Epithelial cell of prostate (primary cell): ENCODE measurements at regions not wholly inside any gene's neighbourhood (a gene's known extent, or its start where the extent isn't known, plus 50 kb on each side); places are given as distances from the start of the nearest gene placed in this dataset.

ENCODE experiments used
- DNase-seq: peaks from one replicate; pipeline ENCODE4 v3.0.0-alpha.2; 2011; ENCODE audit warnings: low read depth, low spot score
- H3K27ac ChIP-seq: fragments of 450-650 bp; 2 replicates; pipeline ENCODE4 v1.5.1; 2017; ENCODE audit warnings: mild to moderate bottlenecking

- no peak for DNase-seq
- no peak overlapping the region for H3K27ac ChIP-seq
Measured at GRCh38 chrX:150161193-150161592, 201.9 kb upstream of the MAMLD1 start.

DNA sequence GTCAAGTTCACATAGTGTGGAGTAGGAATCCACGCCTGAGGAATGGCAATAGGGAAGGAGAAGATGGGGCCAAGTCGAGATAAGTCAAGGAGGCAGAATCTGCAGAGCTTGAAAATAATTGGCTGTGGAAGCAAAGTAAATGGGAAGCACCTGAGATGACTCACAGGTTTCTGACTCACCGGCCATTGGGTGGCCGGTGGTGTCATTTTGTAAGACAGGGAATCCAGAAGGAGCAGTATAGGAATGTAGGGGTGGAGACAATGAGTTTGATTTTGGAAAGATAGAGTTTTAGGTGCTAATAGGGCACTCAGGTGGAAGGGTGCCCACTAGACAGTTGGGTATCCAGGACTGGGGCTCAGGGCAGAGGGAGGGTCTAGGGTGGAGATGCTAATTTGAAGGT lies 201.0 kb upstream of the MAMLD1 start:
- no peak for DNase-seq
- H3K27ac ChIP-seq, result no peak overlapping the region

GRCh38 chrX:150163221-150163930 lies 199.7 kb upstream of the MAMLD1 start:
- H3K27ac ChIP-seq, result no peak overlapping the region
- DNase-seq, result no peak

GRCh38 chrX:150163956-150164726 lies 199.0 kb upstream of the MAMLD1 start:
- no peak overlapping the region for H3K27ac ChIP-seq
- no peak for DNase-seq

GRCh38 chrX:150164971-150165600 lies 198.0 kb upstream of the MAMLD1 start:
- H3K27ac ChIP-seq, result no peak overlapping the region
- DNase-seq, result no peak

DNA sequence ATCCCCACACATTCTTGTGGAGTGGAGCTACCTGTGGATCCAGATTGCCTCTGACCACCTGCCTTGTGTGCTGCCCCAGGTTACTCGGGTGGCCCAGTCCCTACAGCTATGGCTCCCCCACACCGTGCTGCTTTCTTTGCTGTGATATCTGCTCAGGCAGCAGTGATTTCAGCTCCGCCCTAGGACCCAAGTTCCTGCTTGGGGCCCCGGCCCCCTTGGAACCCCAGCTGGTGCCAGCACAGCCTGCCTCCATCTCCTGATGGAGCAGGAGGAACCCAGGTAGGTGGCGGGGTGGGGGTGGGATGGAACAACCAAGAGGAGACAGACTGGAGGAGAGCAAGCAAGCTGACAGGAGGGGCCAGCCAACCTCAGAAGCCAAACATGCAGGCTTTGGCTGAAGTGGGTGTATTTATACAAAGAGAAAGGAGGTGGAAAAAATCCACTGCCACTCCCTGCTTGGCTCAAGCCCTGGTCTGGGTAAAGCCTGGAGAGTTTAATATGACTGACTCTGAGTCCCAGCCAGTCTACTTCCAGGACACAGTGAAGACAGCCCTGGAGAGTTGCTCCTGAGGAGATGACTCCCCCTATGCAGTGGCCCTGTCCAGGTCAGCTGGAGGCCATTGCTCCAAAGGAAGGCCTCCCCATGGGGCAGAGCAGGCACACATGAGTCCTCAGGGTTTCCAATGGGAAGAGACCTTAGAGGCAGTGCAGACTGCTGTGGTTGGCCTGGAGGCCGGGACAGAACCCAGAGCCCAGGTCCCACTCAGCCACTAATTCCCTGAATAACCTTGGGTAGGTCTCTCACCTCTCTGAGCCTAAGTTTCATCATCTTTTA lies 197.1 kb upstream of the MAMLD1 start:
- no peak for DNase-seq

DNA sequence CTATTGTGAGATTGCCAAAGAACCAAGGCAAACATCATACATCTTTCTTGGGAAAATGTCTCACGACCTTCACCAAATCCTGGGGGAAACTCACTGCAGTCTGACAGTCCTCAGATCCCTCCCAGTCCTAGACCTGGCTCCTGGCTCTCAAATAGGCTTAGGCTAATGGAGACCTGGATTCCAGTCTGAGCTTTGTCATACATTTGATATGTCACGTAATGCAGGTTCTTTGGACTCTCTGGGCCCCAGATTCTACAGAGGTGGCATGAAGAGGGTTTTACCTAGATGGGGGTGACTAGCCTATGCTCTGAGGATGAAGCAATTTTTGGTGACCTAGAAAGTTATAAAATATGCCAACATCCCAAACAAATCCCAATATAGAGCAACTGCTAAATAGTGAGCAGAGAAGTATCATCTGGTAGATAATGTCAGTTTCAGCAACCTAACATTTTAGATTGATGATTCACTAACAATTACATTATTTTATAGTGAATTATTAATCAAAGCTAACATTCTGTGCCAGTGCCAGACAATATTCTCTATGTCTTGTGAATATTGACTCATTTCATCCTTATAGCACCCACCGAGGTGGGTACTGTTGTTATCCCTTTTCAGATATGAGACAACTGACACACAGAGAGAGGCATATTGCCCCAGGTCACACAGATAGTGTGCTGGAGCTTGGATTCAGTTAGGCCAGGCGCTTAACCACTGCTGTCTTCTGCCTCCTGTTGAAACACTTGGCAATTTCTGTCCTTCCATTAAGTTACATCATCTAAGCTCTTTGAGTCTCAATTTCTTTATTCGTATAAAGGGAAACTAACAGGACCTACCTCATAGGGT lies 195.4 kb upstream of the MAMLD1 start:
- H3K27ac ChIP-seq, result no peak overlapping the region
- no peak for DNase-seq

More for the DNA sequence above, 197.1 kb upstream of the MAMLD1 start:
- H3K27ac ChIP-seq, result no peak overlapping the region

DNA sequence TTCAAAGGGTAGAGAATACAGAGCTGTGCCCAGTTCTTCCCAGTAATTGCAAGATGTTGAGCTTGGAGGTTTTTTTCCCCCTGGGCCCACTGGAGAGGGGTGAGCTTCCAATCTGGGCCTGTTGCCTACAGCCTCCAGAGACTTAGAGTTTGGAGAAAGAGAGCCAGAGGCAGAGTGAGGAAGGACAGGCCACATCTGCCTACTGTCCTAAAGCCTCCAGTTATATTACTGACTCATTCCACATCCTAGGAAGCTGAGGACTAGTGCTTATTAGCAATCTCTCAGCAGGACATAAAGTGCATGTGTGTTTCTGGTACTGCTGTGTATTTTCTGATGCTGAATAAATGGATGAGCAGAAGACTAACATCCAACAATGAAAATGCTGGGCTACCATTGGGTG lies 181.0 kb upstream of the MAMLD1 start:
- DNase-seq, result no peak
- no peak overlapping the region for H3K27ac ChIP-seq

GRCh38 chrX:150184491-150184890 lies 178.6 kb upstream of the MAMLD1 start:
- no peak overlapping the region for H3K27ac ChIP-seq
- no peak for DNase-seq

DNA sequence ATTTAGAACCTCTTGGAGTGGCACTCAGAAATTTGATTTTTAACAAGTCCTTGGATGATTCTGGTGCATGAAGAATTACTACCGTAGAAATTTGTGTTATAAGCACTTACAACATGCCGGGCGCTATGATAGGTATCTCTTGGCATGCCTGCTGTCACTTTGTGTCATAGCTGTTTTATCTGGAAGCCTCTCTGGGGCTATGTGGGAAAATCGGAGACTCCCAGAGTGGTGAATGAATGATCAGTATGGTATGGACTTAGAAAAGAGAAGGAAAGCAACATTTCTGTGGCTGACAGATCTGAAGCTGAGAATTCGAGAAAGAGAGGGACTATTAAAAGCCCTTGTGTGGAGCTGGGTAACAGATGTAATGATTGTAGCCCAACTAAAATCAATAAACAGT lies 177.4 kb upstream of the MAMLD1 start:
- DNase-seq, result no peak
- H3K27ac ChIP-seq, result no peak overlapping the region

DNA sequence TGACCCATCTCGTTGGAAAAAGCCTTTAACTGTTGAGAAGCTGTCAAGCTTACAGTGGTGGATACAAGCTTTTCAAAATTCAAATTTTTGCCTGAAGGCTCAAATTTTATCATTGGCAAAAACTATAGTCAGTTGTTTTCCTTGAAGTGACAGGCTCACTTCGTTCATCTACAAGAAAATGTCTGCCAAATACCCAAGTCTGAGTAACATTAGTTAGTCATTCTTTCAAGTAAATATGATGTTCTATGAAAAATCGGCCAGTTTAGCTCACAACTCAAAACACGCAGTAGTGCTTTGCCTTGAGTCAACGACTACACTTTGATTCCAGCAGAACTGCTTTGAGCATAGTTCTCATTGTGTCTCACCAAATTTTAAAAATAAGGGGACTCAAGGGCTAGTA lies 170.3 kb upstream of the MAMLD1 start:
- no peak for DNase-seq
- H3K27ac ChIP-seq, result no peak overlapping the region

- DNase-seq, result no peak
- no peak overlapping the region for H3K27ac ChIP-seq
Measured at GRCh38 chrX:150196285-150196684, 166.8 kb upstream of the MAMLD1 start.

- no peak overlapping the region for H3K27ac ChIP-seq
- DNase-seq, result no peak
Measured at GRCh38 chrX:150197388-150197787, 165.7 kb upstream of the MAMLD1 start.

DNA sequence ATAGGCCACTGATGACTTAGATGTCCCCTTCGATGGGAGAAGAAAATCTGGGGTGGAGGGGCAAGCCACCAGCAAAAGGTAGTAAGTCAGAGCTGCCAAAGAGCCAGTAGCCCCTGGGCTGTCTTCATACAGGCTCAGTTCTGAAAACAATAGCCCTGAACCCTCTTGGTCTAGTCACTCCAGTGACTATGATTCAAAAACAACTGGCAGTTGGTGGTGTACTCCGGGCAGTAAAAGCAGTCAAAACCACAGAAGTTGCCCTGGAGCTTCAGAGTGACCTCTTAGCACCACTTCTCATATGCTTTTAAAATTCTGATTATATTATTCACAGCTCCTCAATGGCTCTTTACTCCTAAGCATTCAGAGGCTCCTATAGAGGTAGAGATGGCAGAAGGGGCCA lies 164.3 kb upstream of the MAMLD1 start:
- no peak for DNase-seq
- no peak overlapping the region for H3K27ac ChIP-seq

DNA sequence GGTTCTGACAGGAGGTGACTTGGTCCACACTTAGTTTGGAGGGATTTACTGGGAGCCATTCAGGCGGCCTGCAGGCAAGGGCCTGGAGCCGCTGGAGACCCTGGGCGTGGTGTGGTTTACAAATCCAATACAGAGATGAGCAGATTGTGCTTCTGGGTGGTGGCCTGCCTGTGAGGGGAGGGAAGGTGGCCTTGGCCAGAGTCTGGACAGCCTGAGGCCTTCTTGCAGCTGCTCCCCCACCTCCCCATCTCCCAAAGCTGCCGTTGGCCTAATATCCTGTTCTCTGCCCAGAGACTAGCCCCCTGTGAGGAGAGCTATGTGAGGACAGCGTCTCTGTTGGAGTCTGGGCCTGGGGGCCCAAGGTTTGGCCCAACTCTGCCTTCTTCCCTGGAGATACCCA lies 163.9 kb upstream of the MAMLD1 start:
- DNase-seq, result no peak
- H3K27ac ChIP-seq, result no peak overlapping the region

- no peak for DNase-seq
- H3K27ac ChIP-seq, result no peak overlapping the region
Measured at GRCh38 chrX:150199803-150200202, 163.3 kb upstream of the MAMLD1 start.

- H3K27ac ChIP-seq, result peak overlapping the region; percentile 24
- DNase-seq, result no peak
Measured at GRCh38 chrX:150200361-150200760, 162.8 kb upstream of the MAMLD1 start.

DNA sequence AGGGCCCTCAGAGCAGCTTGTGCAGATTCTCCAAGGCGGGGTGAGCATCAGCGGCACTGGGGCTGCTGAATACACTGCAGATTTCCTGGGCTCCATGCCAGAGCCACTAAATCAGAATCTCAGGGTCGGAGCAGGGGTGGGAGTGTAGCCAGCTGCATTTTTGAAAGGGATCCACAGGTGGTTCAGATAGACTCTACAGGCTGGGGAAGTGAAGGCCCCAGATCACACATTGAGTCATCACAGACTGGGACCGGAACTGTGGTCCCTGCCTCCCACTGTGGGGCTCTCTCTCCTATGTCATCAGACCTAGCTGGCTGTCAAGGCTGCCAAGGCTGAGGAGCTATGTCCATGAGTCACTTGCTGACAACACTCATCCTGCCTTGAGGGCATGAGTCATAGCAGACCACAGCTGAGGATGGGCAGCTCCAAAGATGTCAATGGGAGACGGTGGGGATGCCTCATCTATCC lies 162.3 kb upstream of the MAMLD1 start:
- DNase-seq, result peak; percentile 95

DNA sequence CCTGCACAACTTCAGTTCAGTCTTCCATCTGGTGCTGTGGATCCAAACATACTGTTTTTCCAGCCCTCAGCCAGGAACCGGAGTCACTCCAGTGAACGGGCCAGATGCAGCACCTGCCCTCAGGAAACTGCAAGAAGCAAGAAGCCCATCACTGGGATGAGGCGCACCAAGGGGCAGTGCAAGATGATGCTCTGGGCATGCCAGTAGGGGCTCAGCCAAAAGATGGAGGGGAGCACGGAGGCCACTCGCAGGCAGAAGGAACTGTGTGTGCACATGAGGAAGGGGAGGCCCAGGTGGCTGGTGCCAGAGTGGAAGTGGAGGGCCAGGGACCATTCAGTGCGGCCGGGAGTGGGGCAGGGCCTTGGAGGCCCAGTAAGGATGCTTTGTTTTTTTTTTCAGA lies 161.7 kb upstream of the MAMLD1 start:
- DNase-seq, result no peak
- H3K27ac ChIP-seq, result no peak overlapping the region

More for the DNA sequence above, 162.3 kb upstream of the MAMLD1 start:
- H3K27ac ChIP-seq, result peak overlapping the region; percentile 24
